ENCODE measurements at regions not wholly inside any gene's neighbourhood (a gene's known extent, or its start where the extent isn't known, plus 50 kb on each side); places are given as distances from the start of the nearest gene placed in this dataset.

DNA sequence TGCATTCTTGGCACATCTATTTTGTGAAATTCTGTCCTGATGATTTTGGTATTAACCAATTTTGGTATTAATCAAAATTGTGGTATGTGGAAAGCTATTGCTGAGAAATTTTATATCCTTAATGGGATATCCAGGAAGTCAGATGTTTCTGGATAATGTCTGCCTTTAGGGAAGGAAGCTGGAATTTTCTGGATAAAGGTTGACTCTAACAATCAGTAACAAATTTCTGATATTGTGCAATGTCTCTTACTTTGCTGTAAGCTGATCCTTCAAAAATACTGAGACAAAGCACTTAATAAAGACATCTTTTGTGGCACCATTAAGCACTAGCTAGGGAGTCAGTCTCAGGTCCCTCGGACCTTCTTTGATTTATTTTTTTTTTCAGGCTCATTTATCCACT, 100.8 kb upstream of the UGP2 start:
- H4K20me1 ChIP-seq (ENCODE audit: insufficient read depth, low read length), result no peaks in the 10 kb centered on the region
- no peaks in the 10 kb centered on the region for H3K9me3 ChIP-seq (ENCODE audit: low read length)
- no peaks in the 10 kb centered on the region for H3K27me3 ChIP-seq (ENCODE audit: insufficient read depth, low read length)
- H3K4me1 ChIP-seq (ENCODE audit: insufficient read depth, low read length, severe bottlenecking), result peaks cover 12% of the 10 kb centered on the region
- no peak for TF ChIP-seq EZH2 (IDR thresholded peaks at IDR 0.05; ENCODE audit: borderline replicate concordance, low read length)
- TF ChIP-seq, protein P1, sequence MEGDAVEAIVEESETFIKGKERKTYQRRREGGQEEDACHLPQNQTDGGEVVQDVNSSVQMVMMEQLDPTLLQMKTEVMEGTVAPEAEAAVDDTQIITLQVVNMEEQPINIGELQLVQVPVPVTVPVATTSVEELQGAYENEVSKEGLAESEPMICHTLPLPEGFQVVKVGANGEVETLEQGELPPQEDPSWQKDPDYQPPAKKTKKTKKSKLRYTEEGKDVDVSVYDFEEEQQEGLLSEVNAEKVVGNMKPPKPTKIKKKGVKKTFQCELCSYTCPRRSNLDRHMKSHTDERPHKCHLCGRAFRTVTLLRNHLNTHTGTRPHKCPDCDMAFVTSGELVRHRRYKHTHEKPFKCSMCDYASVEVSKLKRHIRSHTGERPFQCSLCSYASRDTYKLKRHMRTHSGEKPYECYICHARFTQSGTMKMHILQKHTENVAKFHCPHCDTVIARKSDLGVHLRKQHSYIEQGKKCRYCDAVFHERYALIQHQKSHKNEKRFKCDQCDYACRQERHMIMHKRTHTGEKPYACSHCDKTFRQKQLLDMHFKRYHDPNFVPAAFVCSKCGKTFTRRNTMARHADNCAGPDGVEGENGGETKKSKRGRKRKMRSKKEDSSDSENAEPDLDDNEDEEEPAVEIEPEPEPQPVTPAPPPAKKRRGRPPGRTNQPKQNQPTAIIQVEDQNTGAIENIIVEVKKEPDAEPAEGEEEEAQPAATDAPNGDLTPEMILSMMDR (IDR thresholded peaks at IDR 0.05; ENCODE audit: low read length), result no peak
- no peak overlapping the region for H3K4me2 ChIP-seq (ENCODE audit: low read length)
- no peaks in the 10 kb centered on the region for H3F3A ChIP-seq (ENCODE audit: insufficient read depth, low read length)
- H3K4me3 ChIP-seq (ENCODE audit: low read depth, low read length, poor library complexity, severe bottlenecking), result no peak overlapping the region
- no peaks in the 10 kb centered on the region for H3K9me2 ChIP-seq (ENCODE audit: low read depth, low read length)
- H3K27ac ChIP-seq (ENCODE audit: low read depth, low read length, poor library complexity, severe bottlenecking), result no peak overlapping the region
- no peak overlapping the region for H3K9ac ChIP-seq (ENCODE audit: low read length)
- H3K36me3 ChIP-seq (ENCODE audit: insufficient read depth, low read length), result no peaks in the 10 kb centered on the region
- no peak overlapping the region for H2AFZ ChIP-seq (ENCODE audit: low read length)
- H3K79me2 ChIP-seq (ENCODE audit: insufficient read depth, low read length), result no peaks in the 10 kb centered on the region

DNA sequence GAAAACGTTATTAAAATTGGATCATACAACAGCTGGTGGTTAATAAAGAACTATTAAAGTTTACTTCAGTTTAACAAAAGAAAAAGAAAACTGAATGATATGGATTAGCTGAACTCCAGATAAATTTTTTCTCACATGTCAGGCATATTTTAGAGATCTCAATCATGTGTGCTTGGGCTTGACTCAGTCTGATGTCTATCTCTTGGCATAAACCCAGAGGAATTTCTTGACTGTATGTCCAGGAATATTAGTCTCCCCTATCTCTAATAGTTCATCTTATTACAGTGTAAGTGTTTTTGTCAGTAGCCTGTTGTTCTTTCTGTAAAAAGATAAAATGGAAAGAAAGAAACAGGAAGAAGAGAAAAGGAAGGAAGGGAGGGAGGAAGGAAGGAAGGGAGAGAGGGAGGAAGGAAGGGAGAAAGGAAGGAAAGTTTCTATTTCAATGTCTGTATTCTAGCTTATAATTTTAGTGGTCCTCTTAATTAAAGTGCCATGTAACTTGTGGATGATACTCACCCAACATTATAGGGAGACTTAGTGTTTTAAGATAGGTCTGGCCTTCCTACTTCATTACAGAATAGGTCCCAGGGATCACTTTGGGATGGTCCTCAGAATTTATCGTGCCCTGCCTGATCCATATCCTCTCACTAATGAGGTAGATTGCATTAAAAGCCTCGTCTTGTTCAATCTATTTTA, 99.7 kb upstream of the UGP2 start:
- Histone ChIP-seq H3K36me3 (ENCODE audit: insufficient read depth, low read length) (no peaks in the 10 kb centered on the region), H3K9me3 (ENCODE audit: low read length) (no peaks in the 10 kb centered on the region), H3K4me2 (ENCODE audit: low read length) (no peak overlapping the region), H3K27ac (ENCODE audit: low read depth, low read length, poor library complexity, severe bottlenecking) (no peak overlapping the region), H3K4me3 (ENCODE audit: low read depth, low read length, poor library complexity, severe bottlenecking) (no peak overlapping the region), H3F3A (ENCODE audit: insufficient read depth, low read length) (no peaks in the 10 kb centered on the region), H3K9me2 (ENCODE audit: low read depth, low read length) (no peaks in the 10 kb centered on the region), H3K27me3 (ENCODE audit: insufficient read depth, low read length) (no peaks in the 10 kb centered on the region), H3K79me2 (ENCODE audit: insufficient read depth, low read length) (no peaks in the 10 kb centered on the region), H3K4me1 (ENCODE audit: insufficient read depth, low read length, severe bottlenecking) (peaks cover 11% of the 10 kb centered on the region), H4K20me1 (ENCODE audit: insufficient read depth, low read length) (no peaks in the 10 kb centered on the region), H3K9ac (ENCODE audit: low read length) (no peak overlapping the region), H2AFZ (ENCODE audit: low read length) (no peak overlapping the region)
- no peak for TF ChIP-seq EZH2 (IDR thresholded peaks at IDR 0.05; ENCODE audit: borderline replicate concordance, low read length)
- TF ChIP-seq, protein P1 (IDR thresholded peaks at IDR 0.05; ENCODE audit: low read length), result no peak

DNA sequence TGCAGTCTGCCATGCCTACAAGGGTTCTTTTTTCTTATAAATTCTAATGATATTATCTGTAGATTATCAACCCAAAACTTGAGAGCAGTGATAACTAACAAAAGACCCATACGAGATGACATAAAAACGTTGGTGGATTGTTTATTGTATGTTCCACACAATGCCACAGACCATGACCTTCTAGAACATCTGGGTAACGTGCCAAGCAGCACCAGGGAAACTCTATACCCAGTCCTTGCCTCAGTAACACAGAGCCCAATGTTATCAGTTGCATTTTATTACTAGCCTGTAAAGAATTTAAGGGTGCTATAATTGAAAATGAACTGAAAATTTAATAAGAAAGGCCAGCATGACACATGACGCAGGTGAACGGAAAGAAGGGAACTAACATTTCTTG, 99.1 kb upstream of the UGP2 start:
- Histone ChIP-seq H4K20me1 (ENCODE audit: insufficient read depth, low read length) (no peaks in the 10 kb centered on the region), H3K27me3 (ENCODE audit: insufficient read depth, low read length) (no peaks in the 10 kb centered on the region), H3K27ac (ENCODE audit: low read depth, low read length, poor library complexity, severe bottlenecking) (no peak overlapping the region), H3K36me3 (ENCODE audit: insufficient read depth, low read length) (no peaks in the 10 kb centered on the region), H3K4me2 (ENCODE audit: low read length) (no peak overlapping the region), H3K4me1 (ENCODE audit: insufficient read depth, low read length, severe bottlenecking) (peaks cover 11% of the 10 kb centered on the region), H3K79me2 (ENCODE audit: insufficient read depth, low read length) (no peaks in the 10 kb centered on the region), H3K9me3 (ENCODE audit: low read length) (0 out of 2 replicates have a peak, but pooled peaks cover 3% of the 10 kb centered on the region), H2AFZ (ENCODE audit: low read length) (no peak overlapping the region), H3K9me2 (ENCODE audit: low read depth, low read length) (no peaks in the 10 kb centered on the region), H3F3A (ENCODE audit: insufficient read depth, low read length) (no peaks in the 10 kb centered on the region), H3K9ac (ENCODE audit: low read length) (no peak overlapping the region), H3K4me3 (ENCODE audit: low read depth, low read length, poor library complexity, severe bottlenecking) (no peak overlapping the region)
- no peak for TF ChIP-seq EZH2 (IDR thresholded peaks at IDR 0.05; ENCODE audit: borderline replicate concordance, low read length)
- TF ChIP-seq, protein P1 (IDR thresholded peaks at IDR 0.05; ENCODE audit: low read length), result no peak
